ENCODE measurements at regions not wholly inside any gene's neighbourhood (a gene's known extent, or its start where the extent isn't known, plus 50 kb on each side); places are given as distances from the start of the nearest gene placed in this dataset.
A peak's percentile ranks its signal among the peaks of the same experiment; 100 is the strongest.

- intact Hi-C loops (cut with DNase I), result loop anchor here in 5 of 10 donors (5.0 to 10.0 kb wide), 4 partner anchors 164 to 1236 kb away; partner anchors contain the start of gene SOX4 (in 4 of the 5)
- Histone ChIP-seq H3K27me3 (no peaks in the 10 kb centered on the region), H3K27ac (peak overlapping the region in 8 of 12 donors; percentile 15 to 67 (median 48)), H3K4me1 (peaks cover 0 to 18% (median 13%) of the 10 kb centered on the region in 12 donors), H3K9me3 (no peaks in the 10 kb centered on the region), H3K36me3 (no peaks in the 10 kb centered on the region), H3K4me3 (peak overlapping the region in 4 of 12 donors; percentile 3 to 23 (median 12))
- WGBS, 4 donors, result 35 to 41% (median 37%) methylated on average over 13 of the region's 13 CpGs
- DNase-seq (peak in 2 of 5 donors; percentile 22 to 35), ATAC-seq (peak; percentile 60 to 95 (median 82))
- TF ChIP-seq, protein P1, sequence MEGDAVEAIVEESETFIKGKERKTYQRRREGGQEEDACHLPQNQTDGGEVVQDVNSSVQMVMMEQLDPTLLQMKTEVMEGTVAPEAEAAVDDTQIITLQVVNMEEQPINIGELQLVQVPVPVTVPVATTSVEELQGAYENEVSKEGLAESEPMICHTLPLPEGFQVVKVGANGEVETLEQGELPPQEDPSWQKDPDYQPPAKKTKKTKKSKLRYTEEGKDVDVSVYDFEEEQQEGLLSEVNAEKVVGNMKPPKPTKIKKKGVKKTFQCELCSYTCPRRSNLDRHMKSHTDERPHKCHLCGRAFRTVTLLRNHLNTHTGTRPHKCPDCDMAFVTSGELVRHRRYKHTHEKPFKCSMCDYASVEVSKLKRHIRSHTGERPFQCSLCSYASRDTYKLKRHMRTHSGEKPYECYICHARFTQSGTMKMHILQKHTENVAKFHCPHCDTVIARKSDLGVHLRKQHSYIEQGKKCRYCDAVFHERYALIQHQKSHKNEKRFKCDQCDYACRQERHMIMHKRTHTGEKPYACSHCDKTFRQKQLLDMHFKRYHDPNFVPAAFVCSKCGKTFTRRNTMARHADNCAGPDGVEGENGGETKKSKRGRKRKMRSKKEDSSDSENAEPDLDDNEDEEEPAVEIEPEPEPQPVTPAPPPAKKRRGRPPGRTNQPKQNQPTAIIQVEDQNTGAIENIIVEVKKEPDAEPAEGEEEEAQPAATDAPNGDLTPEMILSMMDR (IDR thresholded peaks at IDR 0.05), result peak; percentile 29 to 71 (median 58)
- TF ChIP-seq POLR2A (IDR thresholded peaks at IDR 0.05), result no peak
These were observed 259.1 kb downstream of the HDGFL1 start for GRCh38 chr6:22828179-22829062.

DNA sequence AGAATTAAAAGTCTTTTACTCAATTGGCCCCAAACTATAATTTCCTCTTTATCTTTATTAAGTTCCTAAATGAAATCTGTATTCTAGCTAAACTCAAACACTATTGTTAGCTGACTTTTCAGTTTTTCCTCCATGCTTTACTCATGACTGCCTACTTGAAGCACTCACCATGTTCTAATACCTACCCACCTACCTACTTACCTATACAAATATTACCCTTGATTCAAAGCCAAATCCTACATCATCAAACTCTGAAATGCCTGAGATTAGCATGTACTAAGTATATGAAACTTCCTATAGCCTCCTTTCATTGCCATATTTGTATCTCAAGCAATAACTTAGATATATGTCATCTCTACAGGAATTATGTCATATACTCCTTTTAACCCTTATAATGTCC, 259.7 kb downstream of the HDGFL1 start:
- intact Hi-C loops (cut with DNase I), result loop anchor here in 5 of 10 donors (5.0 to 10.0 kb wide), 4 partner anchors 164 to 1237 kb away; partner anchors contain the start of gene SOX4 (in 4 of the 5)
- no peaks in the 10 kb centered on the region for H3K36me3 ChIP-seq
- no peaks in the 10 kb centered on the region for H3K9me3 ChIP-seq
- no peak for TF ChIP-seq POLR2A (IDR thresholded peaks at IDR 0.05)
- TF ChIP-seq, protein P1 (IDR thresholded peaks at IDR 0.05), result no peak
- no peak for DNase-seq
- H3K27me3 ChIP-seq, result no peaks in the 10 kb centered on the region
- no peak overlapping the region for H3K4me3 ChIP-seq
- no peak overlapping the region for H3K27ac ChIP-seq
- peaks cover 0 to 18% (median 13%) of the 10 kb centered on the region in 12 donors for H3K4me1 ChIP-seq
- ATAC-seq, result no peak

DNA sequence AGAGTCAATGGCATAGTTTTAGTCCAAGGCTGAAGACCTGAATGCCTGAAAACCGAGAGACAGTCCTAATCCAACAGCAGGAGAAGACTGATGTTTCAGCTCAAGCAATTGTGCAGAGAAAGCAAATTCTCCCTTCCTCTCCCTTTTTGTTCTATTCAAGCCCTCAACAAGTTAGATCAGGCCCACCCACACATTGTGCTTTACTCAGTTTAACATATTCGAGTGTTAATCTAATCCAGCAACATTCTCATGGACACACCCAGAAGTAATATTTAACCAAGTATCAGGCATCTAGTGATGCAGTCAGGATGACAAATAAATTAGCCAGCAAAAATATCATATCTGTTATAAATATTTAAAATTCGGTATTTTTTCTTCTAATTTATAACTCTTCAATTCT, 261.1 kb downstream of the HDGFL1 start:
- Histone ChIP-seq H3K4me1 (peaks cover 0 to 18% (median 13%) of the 10 kb centered on the region in 12 donors), H3K9me3 (no peaks in the 10 kb centered on the region), H3K4me3 (no peak overlapping the region), H3K36me3 (no peaks in the 10 kb centered on the region), H3K27me3 (no peaks in the 10 kb centered on the region), H3K27ac (no peak overlapping the region)
- no peak for DNase-seq
- WGBS, 4 donors, result 89 to 96% (median 92%) methylated on average over 3 of the region's 3 CpGs
- no peak for TF ChIP-seq POLR2A (IDR thresholded peaks at IDR 0.05)
- TF ChIP-seq, protein P1 (IDR thresholded peaks at IDR 0.05), result no peak
- intact Hi-C loops (cut with DNase I), result no loop called here
- no peak for ATAC-seq

- ATAC-seq, result no peak
- 36 to 51% (median 49%) methylated on average over 3 of the region's 3 CpGs for WGBS, 4 donors
These were observed 263.8 kb downstream of the HDGFL1 start for GRCh38 chr6:22833191-22833590.

More at GRCh38 chr6:22833191-22833590, 263.8 kb downstream of the HDGFL1 start:
- Histone ChIP-seq H3K27me3 (no peaks in the 10 kb centered on the region), H3K27ac (no peak overlapping the region), H3K36me3 (no peaks in the 10 kb centered on the region), H3K4me1 (peaks cover 0 to 8% (median 6%) of the 10 kb centered on the region in 12 donors), H3K4me3 (no peak overlapping the region), H3K9me3 (peaks cover 0 to 5% (median 3%) of the 10 kb centered on the region in 12 donors)
- intact Hi-C loops (cut with DNase I), result no loop called here
- no peak for DNase-seq
- TF ChIP-seq, protein P1 (IDR thresholded peaks at IDR 0.05), result no peak
- no peak for TF ChIP-seq POLR2A (IDR thresholded peaks at IDR 0.05)
